Breast epithelium (tissue), 3 donors: ENCODE measurements at regions not wholly inside any gene's neighbourhood (a gene's known extent, or its start where the extent isn't known, plus 50 kb on each side); places are given as distances from the start of the nearest gene placed in this dataset.
"Not testable (repeated sequence)": the region's sequence is repeated elsewhere in the genome, so short reads cannot be mapped to it uniquely, and the experiment has no call there.

Experiments
- POLR2A ChIP-seq: fragments of 450-650 bp; IDR thresholded peaks from one replicate; pipeline ENCODE4 v1.6.1; 2016; ENCODE audit warnings: antibody characterized with exemption, mild to moderate bottlenecking, moderate library complexity
- POLR2AphosphoS5 ChIP-seq, 3 donors: sonication (generic); formaldehyde crosslinking; IDR thresholded peaks; one replicate each; pipeline ENCODE4 v1.6.1; 2017; ENCODE audit warnings: antibody characterized with exemption in 3 of 3
- TF ChIP-seq, protein P1 (sequence below), 3 donors: fragments of 450-650 bp; IDR thresholded peaks; one replicate each; pipeline ENCODE4 v1.5.1; 2016 to 2017; ENCODE audit warnings: antibody characterized with exemption in 3 of 3, mild to moderate bottlenecking in 3 of 3, moderate library complexity in 3 of 3

DNA sequence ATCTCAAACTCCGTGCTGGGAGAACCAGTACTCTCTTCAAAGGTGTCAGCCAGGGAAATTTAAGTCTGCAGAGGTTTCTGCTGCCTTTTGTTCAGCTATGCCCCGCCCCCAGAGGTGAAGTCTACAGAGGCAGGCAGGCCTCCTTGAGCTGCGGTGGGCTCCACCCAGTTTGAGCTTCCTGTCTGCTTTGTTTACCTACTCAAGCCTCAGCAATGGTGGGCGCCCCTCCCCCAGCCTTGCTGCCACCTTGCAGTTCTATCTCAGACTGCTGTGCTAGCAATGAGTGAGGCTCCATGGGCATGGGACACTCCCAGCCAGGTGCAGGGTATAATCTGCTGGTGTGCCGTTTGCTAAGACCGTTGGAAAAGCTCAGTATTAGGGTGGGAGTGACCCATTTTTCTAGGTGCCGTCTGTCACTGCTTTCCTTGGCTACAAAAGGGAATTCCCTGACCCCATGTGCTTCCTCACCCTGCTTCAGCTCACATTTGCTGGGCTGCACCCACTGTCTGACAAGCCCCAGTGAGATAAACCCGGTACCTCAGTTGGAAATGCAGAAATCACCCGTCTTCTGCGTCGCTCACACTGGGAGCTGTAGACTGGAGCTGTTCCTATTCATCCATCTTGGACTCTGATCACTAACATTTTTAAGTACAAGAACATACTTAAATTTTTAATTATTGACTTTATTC lies 389.2 kb upstream of the UBE2E3 start:
- TF ChIP-seq, protein P1, sequence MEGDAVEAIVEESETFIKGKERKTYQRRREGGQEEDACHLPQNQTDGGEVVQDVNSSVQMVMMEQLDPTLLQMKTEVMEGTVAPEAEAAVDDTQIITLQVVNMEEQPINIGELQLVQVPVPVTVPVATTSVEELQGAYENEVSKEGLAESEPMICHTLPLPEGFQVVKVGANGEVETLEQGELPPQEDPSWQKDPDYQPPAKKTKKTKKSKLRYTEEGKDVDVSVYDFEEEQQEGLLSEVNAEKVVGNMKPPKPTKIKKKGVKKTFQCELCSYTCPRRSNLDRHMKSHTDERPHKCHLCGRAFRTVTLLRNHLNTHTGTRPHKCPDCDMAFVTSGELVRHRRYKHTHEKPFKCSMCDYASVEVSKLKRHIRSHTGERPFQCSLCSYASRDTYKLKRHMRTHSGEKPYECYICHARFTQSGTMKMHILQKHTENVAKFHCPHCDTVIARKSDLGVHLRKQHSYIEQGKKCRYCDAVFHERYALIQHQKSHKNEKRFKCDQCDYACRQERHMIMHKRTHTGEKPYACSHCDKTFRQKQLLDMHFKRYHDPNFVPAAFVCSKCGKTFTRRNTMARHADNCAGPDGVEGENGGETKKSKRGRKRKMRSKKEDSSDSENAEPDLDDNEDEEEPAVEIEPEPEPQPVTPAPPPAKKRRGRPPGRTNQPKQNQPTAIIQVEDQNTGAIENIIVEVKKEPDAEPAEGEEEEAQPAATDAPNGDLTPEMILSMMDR (IDR thresholded peaks at IDR 0.05), result not testable (repeated sequence)
- not testable (repeated sequence) for TF ChIP-seq POLR2AphosphoS5 (IDR thresholded peaks at IDR 0.05); POLR2A
